K562 (cell line): ENCODE measurements at regions not wholly inside any gene's neighbourhood (a gene's known extent, or its start where the extent isn't known, plus 50 kb on each side); places are given as distances from the start of the nearest gene placed in this dataset.

Source experiments
- ATAC-seq: fragments of 200-7000 bp; cut with Tn5 transposase; 3 replicates; pipeline ENCODE4 v1.9.1; 2020; ENCODE audit warnings: moderate library complexity
- BruUV-seq: library from RNA; stranded (reverse); fragments of 400-500 nt; replicated peaks from 2 replicates; lab custom pipeline; 2021; lab: Mats Ljungman, UMichigan
- CTCF ChIA-PET: fragments of 300-600 bp; formaldehyde crosslinking; extraction: SDS; loops from one replicate; lab custom pipeline; 2021; ENCODE audit warnings: low intra/inter-chr PET ratio; lab: Yijun Ruan, JAX
- POLR2A ChIA-PET: fragments of 300-600, 350-650 bp; sonication (Branson Sonifier 250); formaldehyde crosslinking; extraction: SDS; loops from one replicate; lab custom pipeline; 2021; ENCODE audit warnings: antibody characterized with exemption, inconsistent platforms; lab: Yijun Ruan, JAX
- DNase-seq, 4 experiments: peaks; one replicate each; pipeline versions ENCODE4 v3.0.0 to v3.0.0-alpha.2; 2011 to 2018; ENCODE audit warnings: low spot score in 3 of 4, mixed read lengths in 3 of 4; ENCODE audit errors: extremely low read depth in 1 of 4
- FAIRE-seq: peaks from 2 replicates; lab custom pipeline; 2011; peaks lifted over from hg19 to GRCh38; lab: Jason Lieb, UNC
- H2AFZ ChIP-seq: 2 replicates; pipeline ENCODE4 v1.6.0; 2011; ENCODE audit warnings: low read depth, low read length, control low read depth, inconsistent platforms
- H3K27ac ChIP-seq: fragments of 200-600 bp; 3 replicates; pipeline ENCODE4 v1.8.0; 2011; ENCODE audit warnings: low read depth, mild to moderate bottlenecking, control low read depth, inconsistent platforms, low read length, moderate library complexity, mixed read lengths; ENCODE audit errors: extremely low read depth
- H3K27me3 ChIP-seq, 2 experiments: fragments of 300-600 bp in 1 of 2; 2 replicates in 1 of 2; 3 replicates in 1 of 2; pipeline versions ENCODE4 v1.6.0 to v1.8.0; 2011; ENCODE audit warnings: inconsistent platforms in 2 of 2, low read length in 2 of 2, mild to moderate bottlenecking in 1 of 2, mixed read lengths in 1 of 2, moderate library complexity in 1 of 2; ENCODE audit not compliant: control insufficient read depth in 2 of 2, insufficient read depth in 2 of 2
- H3K36me3 ChIP-seq: fragments of 300-600 bp; 3 replicates; pipeline ENCODE4 v1.8.0; 2011; ENCODE audit warnings: mild to moderate bottlenecking, low read length, inconsistent platforms; ENCODE audit not compliant: control insufficient read depth, insufficient read depth
- H3K4me1 ChIP-seq, 2 experiments: fragments of 200-600 bp in 1 of 2; replicated peaks in 1 of 2; 2 replicates in 1 of 2; 3 replicates in 1 of 2; pipeline versions ENCODE4 v1.5.1 to v1.8.0; 2011; ENCODE audit warnings: inconsistent platforms in 2 of 2, low read length in 2 of 2, mild to moderate bottlenecking in 1 of 2, mixed read lengths in 1 of 2, moderate library complexity in 1 of 2; ENCODE audit not compliant: control insufficient read depth in 2 of 2, insufficient read depth in 2 of 2
- H3K4me2 ChIP-seq: 2 replicates; pipeline ENCODE4 v1.6.1; 2011; ENCODE audit warnings: low read length, control low read depth, inconsistent platforms, mixed read lengths; ENCODE audit not compliant: insufficient read depth
- H3K4me3 ChIP-seq: fragments of 200-600 bp; sonication (generic), shearing (Covaris generic); 2 replicates; pipeline ENCODE4 v1.5.1; 2016; ENCODE audit warnings: control low read depth, inconsistent platforms
- H3K79me2 ChIP-seq: fragments of 200-600 bp; 3 replicates; pipeline ENCODE4 v1.8.0; 2011; ENCODE audit warnings: low read length, inconsistent platforms; ENCODE audit not compliant: control insufficient read depth, insufficient read depth
- H3K9ac ChIP-seq, 2 experiments: 2 replicates each; pipeline versions ENCODE4 v1.6.0 to v1.6.1; 2011; ENCODE audit warnings: low read depth in 2 of 2, low read length in 2 of 2, control low read depth in 1 of 2, inconsistent platforms in 1 of 2, mild to moderate bottlenecking in 1 of 2, mixed read lengths in 1 of 2; ENCODE audit not compliant: insufficient read depth in 1 of 2
- H3K9me1 ChIP-seq: one replicate; pipeline ENCODE4 v1.6.0; 2011; ENCODE audit warnings: inconsistent platforms, mild to moderate bottlenecking, low read length, moderate library complexity; ENCODE audit not compliant: control insufficient read depth, insufficient read depth
- H3K9me3 ChIP-seq: replicated peaks from 2 replicates; pipeline ENCODE4 v1.5.1; 2011; ENCODE audit warnings: low read depth, low read length, inconsistent platforms; ENCODE audit not compliant: control insufficient read depth, insufficient read depth
- H4K20me1 ChIP-seq: replicated peaks from 2 replicates; pipeline ENCODE4 v1.6.1; 2011; ENCODE audit warnings: low read length, inconsistent platforms, mixed read lengths; ENCODE audit not compliant: control insufficient read depth, insufficient read depth
- BDP1 ChIP-seq: IDR thresholded peaks from 3 replicates; pipeline ENCODE4 v1.6.1; 2011; ENCODE audit not compliant: insufficient read length, insufficient read depth
- BMI1 ChIP-seq: fragments of 150-350 bp; IDR thresholded peaks from 2 replicates; pipeline ENCODE4 v1.6.1; 2014; ENCODE audit warnings: low read length
- BRD4 ChIP-seq: fragments of 200-600 bp; sonication (generic); IDR thresholded peaks from 2 replicates; pipeline ENCODE4 v1.6.1; 2017; ENCODE audit warnings: inconsistent platforms
- KLF10 ChIP-seq: fragments of 250-450 bp; sonication (Bioruptor Pico); IDR thresholded peaks from 2 replicates; pipeline ENCODE4 v1.6.1; 2021; ENCODE audit warnings: matching md5 sums
- NUFIP1 ChIP-seq: fragments of 450-650 bp; IDR thresholded peaks from 2 replicates; pipeline ENCODE4 v1.6.1; 2018; ENCODE audit not compliant: partially characterized antibody
- ZNF124 ChIP-seq: sonication (generic); formaldehyde crosslinking; IDR thresholded peaks from 2 replicates; pipeline ENCODE4 v1.8.1; 2022; ENCODE audit warnings: missing genetic modification reagents
- WGBS: fragments of 100-300 bp; shearing (Covaris generic); methylation state at CpG from one replicate; pipeline ENCODE4 v1.1.6; 2016; ENCODE audit warnings: low coverage, mixed read lengths; ENCODE audit not compliant: insufficient coverage; ENCODE audit errors: missing lambda C conversion rate; 5-methylcytosine and 5-hydroxymethylcytosine counted together
- in situ Hi-C: fragments of 300-500 bp; cut with MboI; formaldehyde crosslinking; loops from 4 replicates; pipeline ENCODE4 v1.15.0; 2018; ENCODE audit warnings: inconsistent platforms, mixed read lengths
- intact Hi-C: fragments of 100-400 bp; cut with micrococcal nuclease; formaldehyde crosslinking; loops from 2 replicates; pipeline ENCODE4 v1.14.2; 2022
- TF ChIP-seq, protein P1 (sequence below): sonication (generic); formaldehyde crosslinking; IDR thresholded peaks from 2 replicates; pipeline ENCODE4 v1.8.1; 2023; ENCODE audit warnings: mild to moderate bottlenecking, missing genetic modification reagents
- TF ChIP-seq, protein P2 (sequence below): sonication (generic); formaldehyde crosslinking; IDR thresholded peaks from 2 replicates; pipeline ENCODE4 v1.8.0; 2023; ENCODE audit warnings: missing genetic modification reagents, mild to moderate bottlenecking, borderline replicate concordance
- TF ChIP-seq, protein P3 (sequence below), 2 experiments: IDR thresholded peaks; 2 replicates each; pipeline ENCODE4 v1.6.1; 2012; ENCODE audit warnings: improper control_type of control experiment in 2 of 2, low read depth in 2 of 2, low read length in 2 of 2, borderline replicate concordance in 1 of 2
- TF ChIP-seq, protein P4 (sequence below): fragments of 150-350 bp; conservative IDR thresholded peaks from 2 replicates; pipeline ENCODE4 v1.6.1; 2014; ENCODE audit warnings: low read length

DNA sequence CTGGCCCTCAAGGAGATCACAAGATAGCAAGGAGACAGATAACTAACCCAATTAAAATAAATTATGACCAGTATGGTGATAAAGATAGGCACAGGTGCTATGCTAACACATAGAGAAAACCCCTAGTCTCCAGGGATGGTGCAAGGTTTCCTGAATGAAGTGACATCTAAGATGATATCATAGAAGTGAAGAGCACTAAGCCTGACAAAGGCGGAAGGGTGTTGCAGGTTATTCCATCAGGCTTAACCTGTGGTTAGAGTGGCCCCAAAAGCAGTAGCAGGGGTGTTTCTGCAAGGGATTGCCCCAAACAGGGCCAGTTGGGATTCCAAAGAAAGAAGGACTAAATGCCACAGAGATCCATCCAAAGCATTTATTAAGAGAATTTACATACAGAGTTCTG lies 249.2 kb downstream of the IDS start:
- intact Hi-C loops, result no loop called here
- Histone ChIP-seq H3K9me1 (no peaks in the 10 kb centered on the region), H3K27ac (no peak overlapping the region), H3K4me1 (no peaks in the 10 kb centered on the region), H3K79me2 (no peaks in the 10 kb centered on the region), H3K27me3 (no peaks in the 10 kb centered on the region), H2AFZ (no peak overlapping the region), H3K36me3 (no peaks in the 10 kb centered on the region), H3K9me3 (no peaks in the 10 kb centered on the region), H3K4me2 (no peak overlapping the region), H4K20me1 (no peaks in the 10 kb centered on the region), H3K9ac (no peak overlapping the region), H3K4me3 (no peak overlapping the region)
- CTCF ChIA-PET, result no interaction called here
- DNase-seq (no peak), ATAC-seq (no peak), FAIRE-seq (no peak)
- in situ Hi-C loops, result no loop called here
- 0% methylated on average over 1 of the region's 1 CpG for WGBS
- POLR2A ChIA-PET, result no interaction called here
- BruUV-seq, result no TSS peak
- TF ChIP-seq ZNF124, result no peak
- TF ChIP-seq BMI1, result no peak
- TF ChIP-seq BRD4, result no peak
- TF ChIP-seq, protein P1, sequence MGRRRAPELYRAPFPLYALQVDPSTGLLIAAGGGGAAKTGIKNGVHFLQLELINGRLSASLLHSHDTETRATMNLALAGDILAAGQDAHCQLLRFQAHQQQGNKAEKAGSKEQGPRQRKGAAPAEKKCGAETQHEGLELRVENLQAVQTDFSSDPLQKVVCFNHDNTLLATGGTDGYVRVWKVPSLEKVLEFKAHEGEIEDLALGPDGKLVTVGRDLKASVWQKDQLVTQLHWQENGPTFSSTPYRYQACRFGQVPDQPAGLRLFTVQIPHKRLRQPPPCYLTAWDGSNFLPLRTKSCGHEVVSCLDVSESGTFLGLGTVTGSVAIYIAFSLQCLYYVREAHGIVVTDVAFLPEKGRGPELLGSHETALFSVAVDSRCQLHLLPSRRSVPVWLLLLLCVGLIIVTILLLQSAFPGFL (CRISPR knock-in tag), result no peak
- no peak for TF ChIP-seq NUFIP1
- TF ChIP-seq, protein P2, sequence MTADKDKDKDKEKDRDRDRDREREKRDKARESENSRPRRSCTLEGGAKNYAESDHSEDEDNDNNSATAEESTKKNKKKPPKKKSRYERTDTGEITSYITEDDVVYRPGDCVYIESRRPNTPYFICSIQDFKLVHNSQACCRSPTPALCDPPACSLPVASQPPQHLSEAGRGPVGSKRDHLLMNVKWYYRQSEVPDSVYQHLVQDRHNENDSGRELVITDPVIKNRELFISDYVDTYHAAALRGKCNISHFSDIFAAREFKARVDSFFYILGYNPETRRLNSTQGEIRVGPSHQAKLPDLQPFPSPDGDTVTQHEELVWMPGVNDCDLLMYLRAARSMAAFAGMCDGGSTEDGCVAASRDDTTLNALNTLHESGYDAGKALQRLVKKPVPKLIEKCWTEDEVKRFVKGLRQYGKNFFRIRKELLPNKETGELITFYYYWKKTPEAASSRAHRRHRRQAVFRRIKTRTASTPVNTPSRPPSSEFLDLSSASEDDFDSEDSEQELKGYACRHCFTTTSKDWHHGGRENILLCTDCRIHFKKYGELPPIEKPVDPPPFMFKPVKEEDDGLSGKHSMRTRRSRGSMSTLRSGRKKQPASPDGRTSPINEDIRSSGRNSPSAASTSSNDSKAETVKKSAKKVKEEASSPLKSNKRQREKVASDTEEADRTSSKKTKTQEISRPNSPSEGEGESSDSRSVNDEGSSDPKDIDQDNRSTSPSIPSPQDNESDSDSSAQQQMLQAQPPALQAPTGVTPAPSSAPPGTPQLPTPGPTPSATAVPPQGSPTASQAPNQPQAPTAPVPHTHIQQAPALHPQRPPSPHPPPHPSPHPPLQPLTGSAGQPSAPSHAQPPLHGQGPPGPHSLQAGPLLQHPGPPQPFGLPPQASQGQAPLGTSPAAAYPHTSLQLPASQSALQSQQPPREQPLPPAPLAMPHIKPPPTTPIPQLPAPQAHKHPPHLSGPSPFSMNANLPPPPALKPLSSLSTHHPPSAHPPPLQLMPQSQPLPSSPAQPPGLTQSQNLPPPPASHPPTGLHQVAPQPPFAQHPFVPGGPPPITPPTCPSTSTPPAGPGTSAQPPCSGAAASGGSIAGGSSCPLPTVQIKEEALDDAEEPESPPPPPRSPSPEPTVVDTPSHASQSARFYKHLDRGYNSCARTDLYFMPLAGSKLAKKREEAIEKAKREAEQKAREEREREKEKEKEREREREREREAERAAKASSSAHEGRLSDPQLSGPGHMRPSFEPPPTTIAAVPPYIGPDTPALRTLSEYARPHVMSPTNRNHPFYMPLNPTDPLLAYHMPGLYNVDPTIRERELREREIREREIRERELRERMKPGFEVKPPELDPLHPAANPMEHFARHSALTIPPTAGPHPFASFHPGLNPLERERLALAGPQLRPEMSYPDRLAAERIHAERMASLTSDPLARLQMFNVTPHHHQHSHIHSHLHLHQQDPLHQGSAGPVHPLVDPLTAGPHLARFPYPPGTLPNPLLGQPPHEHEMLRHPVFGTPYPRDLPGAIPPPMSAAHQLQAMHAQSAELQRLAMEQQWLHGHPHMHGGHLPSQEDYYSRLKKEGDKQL (CRISPR knock-in tag), result no peak
- TF ChIP-seq BDP1, result no peak
- no peak for TF ChIP-seq KLF10 (CRISPR knock-in tag)
- TF ChIP-seq, protein P3, sequence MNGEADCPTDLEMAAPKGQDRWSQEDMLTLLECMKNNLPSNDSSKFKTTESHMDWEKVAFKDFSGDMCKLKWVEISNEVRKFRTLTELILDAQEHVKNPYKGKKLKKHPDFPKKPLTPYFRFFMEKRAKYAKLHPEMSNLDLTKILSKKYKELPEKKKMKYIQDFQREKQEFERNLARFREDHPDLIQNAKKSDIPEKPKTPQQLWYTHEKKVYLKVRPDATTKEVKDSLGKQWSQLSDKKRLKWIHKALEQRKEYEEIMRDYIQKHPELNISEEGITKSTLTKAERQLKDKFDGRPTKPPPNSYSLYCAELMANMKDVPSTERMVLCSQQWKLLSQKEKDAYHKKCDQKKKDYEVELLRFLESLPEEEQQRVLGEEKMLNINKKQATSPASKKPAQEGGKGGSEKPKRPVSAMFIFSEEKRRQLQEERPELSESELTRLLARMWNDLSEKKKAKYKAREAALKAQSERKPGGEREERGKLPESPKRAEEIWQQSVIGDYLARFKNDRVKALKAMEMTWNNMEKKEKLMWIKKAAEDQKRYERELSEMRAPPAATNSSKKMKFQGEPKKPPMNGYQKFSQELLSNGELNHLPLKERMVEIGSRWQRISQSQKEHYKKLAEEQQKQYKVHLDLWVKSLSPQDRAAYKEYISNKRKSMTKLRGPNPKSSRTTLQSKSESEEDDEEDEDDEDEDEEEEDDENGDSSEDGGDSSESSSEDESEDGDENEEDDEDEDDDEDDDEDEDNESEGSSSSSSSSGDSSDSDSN (IDR thresholded peaks at IDR 0.05; ENCODE audit: borderline replicate concordance in 1 of 2, low read depth in 2 of 2, low read length in 2 of 2), result no peak
- TF ChIP-seq, protein P4, sequence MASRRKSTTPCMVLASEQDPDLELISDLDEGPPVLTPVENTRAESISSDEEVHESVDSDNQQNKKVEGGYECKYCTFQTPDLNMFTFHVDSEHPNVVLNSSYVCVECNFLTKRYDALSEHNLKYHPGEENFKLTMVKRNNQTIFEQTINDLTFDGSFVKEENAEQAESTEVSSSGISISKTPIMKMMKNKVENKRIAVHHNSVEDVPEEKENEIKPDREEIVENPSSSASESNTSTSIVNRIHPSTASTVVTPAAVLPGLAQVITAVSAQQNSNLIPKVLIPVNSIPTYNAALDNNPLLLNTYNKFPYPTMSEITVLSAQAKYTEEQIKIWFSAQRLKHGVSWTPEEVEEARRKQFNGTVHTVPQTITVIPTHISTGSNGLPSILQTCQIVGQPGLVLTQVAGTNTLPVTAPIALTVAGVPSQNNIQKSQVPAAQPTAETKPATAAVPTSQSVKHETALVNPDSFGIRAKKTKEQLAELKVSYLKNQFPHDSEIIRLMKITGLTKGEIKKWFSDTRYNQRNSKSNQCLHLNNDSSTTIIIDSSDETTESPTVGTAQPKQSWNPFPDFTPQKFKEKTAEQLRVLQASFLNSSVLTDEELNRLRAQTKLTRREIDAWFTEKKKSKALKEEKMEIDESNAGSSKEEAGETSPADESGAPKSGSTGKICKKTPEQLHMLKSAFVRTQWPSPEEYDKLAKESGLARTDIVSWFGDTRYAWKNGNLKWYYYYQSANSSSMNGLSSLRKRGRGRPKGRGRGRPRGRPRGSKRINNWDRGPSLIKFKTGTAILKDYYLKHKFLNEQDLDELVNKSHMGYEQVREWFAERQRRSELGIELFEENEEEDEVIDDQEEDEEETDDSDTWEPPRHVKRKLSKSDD, result no peak
